Stimulated activated naive CD8-positive, alpha-beta T cell treated with anti-CD3 and anti-CD28 coated beads, Interleukin-15, Interleukin-2, amounts not matched to agents 100 ng/mL and 50 ng/mL, for 24 hours (primary cell): ENCODE measurements at regions not wholly inside any gene's neighbourhood (a gene's known extent, or its start where the extent isn't known, plus 50 kb on each side); places are given as distances from the start of the nearest gene placed in this dataset.
"Not testable (repeated sequence)": the region's sequence is repeated elsewhere in the genome, so short reads cannot be mapped to it uniquely, and the experiment has no call there.

Experiments used
- H3K27ac Mint-ChIP-seq: one replicate; pipeline ENCODE4 v1.8.0; 2021; ENCODE audit warnings: mild to moderate bottlenecking, mixed read lengths
- H3K27me3 Mint-ChIP-seq: one replicate; pipeline ENCODE4 v1.8.0; 2021; ENCODE audit warnings: mixed read lengths
- H3K36me3 Mint-ChIP-seq: one replicate; pipeline ENCODE4 v1.8.0; 2021; ENCODE audit warnings: low read depth, mixed read lengths
- H3K4me1 Mint-ChIP-seq: one replicate; pipeline ENCODE4 v1.8.0; 2021; ENCODE audit warnings: low read depth, mixed read lengths
- H3K4me3 Mint-ChIP-seq: one replicate; pipeline ENCODE4 v1.8.0; 2021; ENCODE audit warnings: mild to moderate bottlenecking, mixed read lengths
- H3K9me3 Mint-ChIP-seq: one replicate; pipeline ENCODE4 v1.8.0; 2021; ENCODE audit warnings: mixed read lengths

DNA sequence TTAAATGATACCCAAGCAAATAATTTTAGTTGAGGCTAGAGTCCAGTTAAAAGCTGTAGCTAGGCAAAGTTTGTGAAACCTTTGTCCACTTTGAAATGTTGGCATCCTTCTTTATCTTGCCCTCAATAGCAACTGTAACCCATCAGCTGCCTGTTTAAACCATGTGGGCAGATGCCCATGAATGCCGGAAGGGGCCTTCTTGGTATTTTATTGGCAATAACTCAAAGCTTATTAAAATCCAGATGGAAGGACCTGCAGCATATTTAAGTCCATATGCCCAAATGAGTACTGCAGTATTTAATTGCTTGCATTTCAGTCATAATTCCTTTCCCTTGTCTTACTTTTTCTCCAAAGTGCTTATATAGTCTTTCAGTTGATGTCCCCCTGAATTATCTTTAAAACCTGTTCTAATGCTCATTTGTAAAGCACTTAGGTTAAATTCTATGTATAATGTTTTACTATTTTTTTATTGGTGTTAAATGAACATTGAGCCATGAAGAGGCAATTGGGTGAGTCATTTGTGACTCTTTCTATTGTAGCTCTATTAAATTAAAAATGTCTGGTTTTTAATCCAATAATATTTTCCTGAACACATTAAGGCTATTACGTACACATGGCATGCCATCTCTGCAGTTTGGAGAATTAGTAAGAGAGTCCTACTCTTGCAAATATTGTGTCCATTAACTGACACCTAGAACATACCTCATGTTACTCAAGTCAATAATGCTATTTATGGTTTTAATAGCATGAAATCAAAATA lies 225.3 kb downstream of the KCNJ2 start:
- Mint-ChIP-seq H3K27ac (no peak overlapping the region), H3K27me3 (no peaks in the 10 kb centered on the region), H3K36me3 (no peaks in the 10 kb centered on the region), H3K9me3 (peaks cover 5% of the 10 kb centered on the region), H3K4me3 (no peak overlapping the region), H3K4me1 (no peaks in the 10 kb centered on the region)

GRCh38 chr17:70405492-70406220 lies 236.3 kb downstream of the KCNJ2 start:
- Mint-ChIP-seq H3K27ac (no peak overlapping the region), H3K4me1 (no peaks in the 10 kb centered on the region), H3K9me3 (peaks cover 1% of the 10 kb centered on the region), H3K4me3 (no peak overlapping the region), H3K36me3 (no peaks in the 10 kb centered on the region), H3K27me3 (no peaks in the 10 kb centered on the region)

DNA sequence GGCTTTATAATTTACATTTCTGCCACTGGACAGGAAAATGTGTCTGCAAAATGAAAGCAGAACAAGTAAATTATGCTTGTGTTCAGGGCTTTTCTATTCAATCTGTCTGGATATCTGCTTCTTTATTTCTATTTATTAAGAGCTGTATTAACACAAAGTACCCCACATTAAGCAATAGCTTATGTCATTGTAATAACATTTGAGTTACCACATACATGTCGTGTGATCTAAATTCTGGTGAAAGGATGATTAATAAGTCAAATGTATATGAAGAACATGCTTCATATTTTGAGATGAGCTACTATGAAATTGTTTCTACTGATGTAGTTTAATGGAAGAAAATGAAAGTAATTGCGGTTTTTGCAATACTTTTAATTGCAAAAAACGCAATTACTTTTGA lies 238.2 kb downstream of the KCNJ2 start:
- Mint-ChIP-seq H3K4me1 (no peaks in the 10 kb centered on the region), H3K27me3 (no peaks in the 10 kb centered on the region), H3K27ac (no peak overlapping the region), H3K36me3 (no peaks in the 10 kb centered on the region), H3K4me3 (no peak overlapping the region), H3K9me3 (no peaks in the 10 kb centered on the region)

DNA sequence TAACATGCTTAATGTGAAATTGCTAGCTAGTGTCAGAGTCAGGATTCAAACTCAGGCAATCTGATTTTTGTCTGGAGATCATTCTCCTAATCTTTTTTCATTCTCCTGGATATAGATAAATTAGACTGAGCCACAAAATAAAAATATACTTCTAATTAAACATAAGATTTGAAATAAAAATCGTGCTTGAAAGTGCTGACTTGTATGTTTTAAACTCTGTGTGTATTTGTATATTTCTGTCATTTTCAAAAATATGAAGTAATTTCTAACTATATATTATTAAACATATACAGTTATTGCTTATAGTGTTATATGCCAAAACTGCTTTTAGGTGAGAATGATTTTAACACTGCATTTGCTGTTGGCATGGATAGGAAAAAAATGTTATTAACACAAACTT lies 239.4 kb downstream of the KCNJ2 start:
- Mint-ChIP-seq H3K4me3 (no peak overlapping the region), H3K27ac (no peak overlapping the region), H3K9me3 (no peaks in the 10 kb centered on the region)

GRCh38 chr17:70414300-70414699 lies 245.0 kb downstream of the KCNJ2 start:
- peaks cover 3% of the 10 kb centered on the region for H3K27me3 Mint-ChIP-seq
- H3K4me1 Mint-ChIP-seq = no peaks in the 10 kb centered on the region
- H3K36me3 Mint-ChIP-seq = no peaks in the 10 kb centered on the region
- no peak overlapping the region for H3K4me3 Mint-ChIP-seq
- H3K27ac Mint-ChIP-seq = no peak overlapping the region
- no peaks in the 10 kb centered on the region for H3K9me3 Mint-ChIP-seq

More for the DNA sequence above, 239.4 kb downstream of the KCNJ2 start:
- Mint-ChIP-seq H3K27me3 (peaks cover under 1% of the 10 kb centered on the region), H3K4me1 (no peaks in the 10 kb centered on the region), H3K36me3 (no peaks in the 10 kb centered on the region)

DNA sequence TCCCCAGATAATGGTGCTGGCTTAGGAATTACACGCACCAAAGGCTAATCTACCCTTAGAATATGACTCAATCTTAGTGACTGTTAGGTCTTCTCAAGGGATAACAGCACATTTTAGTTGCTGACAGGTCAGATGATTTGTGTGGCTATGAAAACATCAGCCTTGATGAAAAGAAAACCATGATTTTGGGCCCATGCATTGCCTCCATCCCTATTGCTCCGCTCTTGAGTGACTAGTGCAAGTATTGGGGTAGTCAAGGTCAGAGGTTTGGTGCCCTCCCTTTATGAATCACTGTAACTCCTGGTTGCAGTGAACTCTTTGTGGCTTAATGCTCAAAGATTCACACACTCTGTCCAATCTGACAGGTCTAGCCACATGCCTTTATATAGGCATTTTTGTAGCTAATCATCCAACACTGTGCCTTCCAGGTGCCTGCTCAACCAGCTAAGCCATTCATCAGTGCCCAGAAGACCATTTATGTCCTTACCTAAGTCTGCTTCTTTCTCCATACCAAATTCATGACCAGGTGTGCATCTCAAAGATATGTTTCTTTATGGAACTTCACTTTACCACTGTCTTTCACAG lies 251.6 kb downstream of the KCNJ2 start:
- Mint-ChIP-seq H3K27me3 (peaks cover under 1% of the 10 kb centered on the region), H3K4me3 (no peak overlapping the region), H3K36me3 (no peaks in the 10 kb centered on the region), H3K27ac (no peak overlapping the region), H3K9me3 (no peaks in the 10 kb centered on the region), H3K4me1 (no peaks in the 10 kb centered on the region)

DNA sequence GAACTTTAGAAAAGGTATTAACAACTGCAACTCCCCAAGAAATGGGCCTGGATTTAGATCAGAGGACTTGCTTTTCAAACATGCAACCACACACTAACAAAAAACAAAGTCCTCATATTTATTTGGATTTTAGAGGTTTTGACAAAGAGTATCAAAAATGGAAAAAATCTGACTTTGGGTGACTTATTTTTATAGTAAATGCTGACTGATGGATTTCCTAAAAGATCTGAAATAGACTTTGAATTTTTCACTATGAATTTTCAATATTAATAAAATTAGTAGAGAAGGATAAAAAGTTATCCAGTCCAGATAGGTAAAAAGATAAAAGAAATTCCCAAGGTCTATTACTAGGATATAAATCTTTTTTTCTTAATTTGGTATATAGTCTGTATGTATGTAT lies 253.5 kb downstream of the KCNJ2 start:
- H3K9me3 Mint-ChIP-seq = no peaks in the 10 kb centered on the region
- no peaks in the 10 kb centered on the region for H3K4me1 Mint-ChIP-seq
- no peak overlapping the region for H3K4me3 Mint-ChIP-seq
- H3K27me3 Mint-ChIP-seq = peaks cover 9% of the 10 kb centered on the region
- no peaks in the 10 kb centered on the region for H3K36me3 Mint-ChIP-seq
- no peak overlapping the region for H3K27ac Mint-ChIP-seq

DNA sequence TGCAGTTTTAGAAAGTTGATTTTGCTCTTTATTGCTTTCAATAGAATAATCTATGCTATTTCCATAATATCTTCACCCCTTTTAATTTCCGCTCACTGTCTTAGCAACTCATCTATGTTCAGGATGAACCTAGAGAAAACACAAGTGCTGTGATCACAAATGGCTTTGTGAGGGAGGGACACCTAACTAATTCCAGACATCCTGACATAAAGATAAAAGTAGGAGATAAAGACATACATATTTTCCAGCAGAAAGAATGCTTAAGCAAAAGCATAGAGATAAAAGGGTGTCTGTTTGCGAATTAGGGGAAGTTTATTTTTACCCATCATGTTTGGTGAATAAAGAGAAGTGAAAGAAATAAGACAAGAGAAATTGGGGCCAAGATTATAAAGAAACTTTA lies 254.2 kb downstream of the KCNJ2 start:
- no peaks in the 10 kb centered on the region for H3K9me3 Mint-ChIP-seq
- peaks cover 9% of the 10 kb centered on the region for H3K27me3 Mint-ChIP-seq
- no peak overlapping the region for H3K27ac Mint-ChIP-seq

GRCh38 chr17:70426752-70427151 lies 257.4 kb downstream of the KCNJ2 start:
- Mint-ChIP-seq H3K36me3 (no peaks in the 10 kb centered on the region), H3K27ac (no peak overlapping the region), H3K4me1 (no peaks in the 10 kb centered on the region), H3K4me3 (no peak overlapping the region), H3K27me3 (peaks cover 9% of the 10 kb centered on the region), H3K9me3 (peaks cover 3% of the 10 kb centered on the region)

More for the DNA sequence above, 254.2 kb downstream of the KCNJ2 start:
- no peaks in the 10 kb centered on the region for H3K36me3 Mint-ChIP-seq
- no peaks in the 10 kb centered on the region for H3K4me1 Mint-ChIP-seq
- no peak overlapping the region for H3K4me3 Mint-ChIP-seq

DNA sequence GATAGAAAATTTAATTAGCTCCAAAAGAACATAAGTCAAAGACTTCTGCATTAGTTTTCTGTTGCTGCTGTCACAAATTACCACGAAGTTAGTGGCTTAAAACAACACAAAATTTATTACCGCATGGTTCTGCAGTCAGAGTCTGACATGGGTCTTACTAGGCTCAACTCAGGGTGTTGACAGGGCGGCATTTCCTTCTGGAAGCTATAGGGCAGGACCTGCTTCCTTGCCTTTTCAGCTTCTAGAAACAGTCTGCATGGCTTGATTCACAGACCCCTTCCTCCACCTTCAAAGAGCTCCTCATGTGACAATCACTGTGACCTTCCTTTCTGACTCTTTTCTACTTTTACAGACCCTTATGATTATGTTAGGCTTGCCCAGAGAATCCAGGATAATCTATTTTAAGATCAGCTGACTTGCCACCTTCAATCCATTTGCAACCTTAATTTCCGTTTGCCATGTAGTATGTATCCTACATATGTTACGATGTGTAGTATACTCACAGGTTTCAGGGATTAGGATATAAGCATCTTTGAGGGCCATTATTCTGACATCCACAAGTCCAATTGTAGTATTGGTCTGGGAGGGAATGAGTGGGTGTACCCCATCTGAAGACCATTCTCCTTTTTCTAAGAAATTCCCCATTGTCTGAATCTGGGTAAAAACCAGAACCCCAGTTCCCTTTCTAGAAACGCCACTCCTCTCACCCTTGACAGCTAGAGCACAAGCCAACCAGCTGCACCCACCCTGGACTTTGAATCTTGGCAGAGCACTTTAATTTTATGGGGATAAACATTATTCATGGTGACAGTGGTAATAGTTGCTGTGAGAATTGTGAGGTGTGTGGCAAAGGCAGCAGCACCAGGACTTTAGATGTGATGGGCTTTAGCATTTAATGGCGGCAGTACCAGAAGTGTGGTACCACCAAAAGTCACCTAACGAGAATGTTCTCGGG lies 265.5 kb downstream of the KCNJ2 start:
- Mint-ChIP-seq H3K27me3 (no peaks in the 10 kb centered on the region), H3K9me3 (peaks cover 3% of the 10 kb centered on the region), H3K27ac (no peak overlapping the region), H3K4me1 (no peaks in the 10 kb centered on the region), H3K36me3 (no peaks in the 10 kb centered on the region), H3K4me3 (no peak overlapping the region)

DNA sequence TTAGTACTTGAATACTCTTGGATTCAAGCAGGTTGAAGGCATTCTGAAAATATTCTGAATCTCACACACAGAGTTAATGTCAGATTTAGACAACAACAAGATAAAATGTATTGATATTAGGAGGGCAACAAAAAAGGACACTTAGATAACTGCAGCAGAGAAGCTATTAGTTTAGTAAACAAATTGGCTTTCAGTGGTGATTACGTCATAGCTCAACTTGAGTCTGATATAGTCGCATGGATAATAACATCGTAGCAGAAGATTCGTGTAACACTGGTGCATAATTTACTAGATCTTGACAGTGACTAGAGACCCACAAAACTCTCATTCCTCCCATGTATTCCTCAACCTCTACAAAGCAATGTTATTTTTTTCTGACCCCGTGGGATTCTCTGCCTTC lies 268.3 kb downstream of the KCNJ2 start:
- Mint-ChIP-seq H3K27ac (no peak overlapping the region), H3K9me3 (peaks cover 3% of the 10 kb centered on the region), H3K4me1 (no peaks in the 10 kb centered on the region), H3K36me3 (no peaks in the 10 kb centered on the region), H3K4me3 (no peak overlapping the region), H3K27me3 (no peaks in the 10 kb centered on the region)

GRCh38 chr17:70446446-70446845 lies 277.1 kb downstream of the KCNJ2 start:
- no peaks in the 10 kb centered on the region for H3K4me1 Mint-ChIP-seq
- no peaks in the 10 kb centered on the region for H3K27me3 Mint-ChIP-seq
- H3K4me3 Mint-ChIP-seq = no peak overlapping the region
- H3K27ac Mint-ChIP-seq = no peak overlapping the region
- H3K36me3 Mint-ChIP-seq = no peaks in the 10 kb centered on the region
- peaks cover 5% of the 10 kb centered on the region for H3K9me3 Mint-ChIP-seq

- Mint-ChIP-seq H3K9me3 (peaks cover 5% of the 10 kb centered on the region), H3K4me3 (no peak overlapping the region), H3K27ac (no peak overlapping the region), H3K36me3 (no peaks in the 10 kb centered on the region), H3K27me3 (no peaks in the 10 kb centered on the region), H3K4me1 (no peaks in the 10 kb centered on the region)
Observed at GRCh38 chr17:70447588-70447987, 278.3 kb downstream of the KCNJ2 start.

GRCh38 chr17:70453075-70453474 lies 283.7 kb downstream of the KCNJ2 start:
- H3K4me1 Mint-ChIP-seq, H3K4me3 Mint-ChIP-seq, H3K27ac Mint-ChIP-seq, H3K36me3 Mint-ChIP-seq, H3K27me3 Mint-ChIP-seq: not testable (repeated sequence)
- H3K9me3 Mint-ChIP-seq = peaks cover 11% of the 10 kb centered on the region
